ENCODE measurements at regions not wholly inside any gene's neighbourhood (a gene's known extent, or its start where the extent isn't known, plus 50 kb on each side); places are given as distances from the start of the nearest gene placed in this dataset.
"Not testable (repeated sequence)": the region's sequence is repeated elsewhere in the genome, so short reads cannot be mapped to it uniquely, and the experiment has no call there.

DNA sequence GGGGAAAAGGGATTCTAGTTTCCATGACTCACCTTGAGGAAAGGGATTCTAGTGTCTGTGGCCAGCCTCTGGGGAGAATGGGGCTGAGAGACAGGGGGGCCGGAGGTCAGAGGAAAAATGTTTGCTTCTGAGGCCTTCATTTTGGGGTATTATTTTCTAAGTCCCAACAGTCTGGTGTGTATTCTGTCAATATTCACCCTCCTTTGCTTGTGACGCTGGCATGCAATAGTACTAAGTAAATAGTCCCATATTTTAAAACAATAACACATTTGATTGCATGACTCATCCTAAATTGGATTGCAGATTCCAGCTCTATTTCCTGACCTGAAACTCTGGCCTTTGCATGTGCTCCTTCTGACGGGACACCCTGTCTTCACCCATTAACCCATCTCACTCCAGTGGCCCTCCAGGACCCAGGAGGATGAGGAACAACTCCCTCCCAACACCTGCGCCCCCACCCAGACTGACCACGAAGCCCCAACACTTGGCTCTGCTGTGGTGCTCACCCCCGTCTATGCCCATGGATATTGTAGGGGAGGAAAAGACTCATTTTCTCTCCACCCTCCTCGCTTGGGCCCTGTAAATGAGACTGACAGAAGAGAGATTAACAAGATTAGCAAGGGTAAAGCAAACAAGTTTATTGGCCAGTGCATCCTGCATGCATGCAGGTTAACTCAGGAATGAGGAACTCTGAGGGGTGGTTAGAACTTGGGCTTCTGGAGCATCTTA, 495.6 kb upstream of the KLF6 start:
- no peak for DNase-seq (ENCODE audit: low spot score)
- TF ChIP-seq, protein P1, sequence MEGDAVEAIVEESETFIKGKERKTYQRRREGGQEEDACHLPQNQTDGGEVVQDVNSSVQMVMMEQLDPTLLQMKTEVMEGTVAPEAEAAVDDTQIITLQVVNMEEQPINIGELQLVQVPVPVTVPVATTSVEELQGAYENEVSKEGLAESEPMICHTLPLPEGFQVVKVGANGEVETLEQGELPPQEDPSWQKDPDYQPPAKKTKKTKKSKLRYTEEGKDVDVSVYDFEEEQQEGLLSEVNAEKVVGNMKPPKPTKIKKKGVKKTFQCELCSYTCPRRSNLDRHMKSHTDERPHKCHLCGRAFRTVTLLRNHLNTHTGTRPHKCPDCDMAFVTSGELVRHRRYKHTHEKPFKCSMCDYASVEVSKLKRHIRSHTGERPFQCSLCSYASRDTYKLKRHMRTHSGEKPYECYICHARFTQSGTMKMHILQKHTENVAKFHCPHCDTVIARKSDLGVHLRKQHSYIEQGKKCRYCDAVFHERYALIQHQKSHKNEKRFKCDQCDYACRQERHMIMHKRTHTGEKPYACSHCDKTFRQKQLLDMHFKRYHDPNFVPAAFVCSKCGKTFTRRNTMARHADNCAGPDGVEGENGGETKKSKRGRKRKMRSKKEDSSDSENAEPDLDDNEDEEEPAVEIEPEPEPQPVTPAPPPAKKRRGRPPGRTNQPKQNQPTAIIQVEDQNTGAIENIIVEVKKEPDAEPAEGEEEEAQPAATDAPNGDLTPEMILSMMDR (IDR thresholded peaks at IDR 0.05; ENCODE audit: extremely low read depth, missing control alignments), result no peak

DNA sequence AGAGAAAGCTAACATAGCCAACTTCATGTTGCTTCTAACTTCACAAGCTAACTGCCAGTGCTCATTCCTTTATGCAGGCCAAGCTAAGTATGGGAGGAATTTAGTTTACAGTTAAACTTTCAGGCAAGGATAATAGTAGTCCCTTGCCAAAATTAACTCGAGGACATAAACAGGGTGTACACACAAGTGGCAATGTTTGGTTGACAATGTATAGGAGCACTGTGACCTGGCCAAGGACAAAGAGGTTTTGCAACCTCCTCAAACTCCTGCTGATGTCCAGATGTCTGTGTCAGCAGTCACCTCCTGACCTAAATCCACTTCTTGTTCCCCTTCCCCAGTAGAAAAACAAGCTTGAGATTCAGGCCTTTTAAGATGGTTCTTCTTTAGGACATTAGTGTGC, 494.6 kb upstream of the KLF6 start:
- TF ChIP-seq, protein P1 (IDR thresholded peaks at IDR 0.05; ENCODE audit: extremely low read depth, missing control alignments), result no peak
- DNase-seq (ENCODE audit: low spot score), result no peak

DNA sequence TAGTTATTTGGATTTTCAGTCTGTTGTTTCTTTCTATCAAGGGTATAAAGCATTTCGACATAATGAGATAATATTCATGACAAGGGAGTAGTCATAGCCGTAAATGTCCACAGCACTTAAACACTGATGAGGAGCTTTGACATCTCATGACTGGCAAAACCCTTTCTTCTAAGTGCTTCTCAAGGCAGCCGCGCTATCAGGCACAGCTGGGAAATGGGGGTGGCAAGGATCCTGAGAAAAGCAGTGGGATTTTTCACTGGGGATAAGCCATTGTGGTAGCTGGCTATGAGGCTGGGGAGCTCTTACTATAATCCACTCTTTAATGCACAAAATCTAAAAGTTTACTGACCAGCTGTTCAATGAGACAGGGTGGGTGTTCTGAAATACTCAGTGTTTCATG, 493.2 kb upstream of the KLF6 start:
- no peak for DNase-seq (ENCODE audit: low spot score)
- TF ChIP-seq, protein P1 (IDR thresholded peaks at IDR 0.05; ENCODE audit: extremely low read depth, missing control alignments), result no peak

DNA sequence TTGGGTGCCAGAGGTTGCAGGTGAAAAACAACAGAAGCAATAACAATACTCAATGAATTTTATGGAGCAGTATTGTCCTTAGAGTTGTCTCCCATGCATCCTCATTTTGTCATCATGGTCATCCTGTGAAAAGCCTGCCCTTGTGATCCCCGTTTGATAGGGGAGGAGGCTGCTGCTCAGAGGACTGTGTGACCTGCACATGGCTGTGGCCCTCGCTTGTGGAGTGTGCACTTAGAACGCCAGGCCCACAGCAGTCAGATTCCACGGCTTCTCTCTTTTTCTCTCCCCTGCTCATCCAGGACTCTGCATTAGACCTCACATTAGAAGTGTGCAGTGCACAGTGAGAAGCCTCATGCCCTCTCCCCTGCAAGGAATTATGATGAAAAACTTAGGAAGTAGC, 491.1 kb upstream of the KLF6 start:
- TF ChIP-seq, protein P1 (IDR thresholded peaks at IDR 0.05; ENCODE audit: extremely low read depth, missing control alignments), result no peak
- no peak for DNase-seq (ENCODE audit: low spot score)

DNA sequence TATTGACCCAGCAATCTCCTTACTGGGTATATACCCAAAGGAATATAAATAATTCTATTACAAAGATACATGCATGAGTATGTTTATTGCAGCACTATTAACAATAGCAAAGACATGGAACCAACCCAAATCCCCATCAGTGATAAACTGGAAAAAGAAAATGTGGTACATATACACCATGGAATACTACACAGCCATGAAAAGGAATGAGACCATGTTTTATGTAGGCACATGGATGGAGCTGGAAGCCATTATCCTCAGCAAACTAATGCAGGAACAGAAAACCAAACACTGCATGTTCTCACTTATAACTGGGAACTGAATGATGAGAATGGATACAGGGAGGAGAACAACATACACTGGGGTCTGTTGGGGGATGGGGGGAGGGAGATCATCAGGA, 489.7 kb upstream of the KLF6 start:
- DNase-seq (ENCODE audit: low spot score), result not testable (repeated sequence)

DNA sequence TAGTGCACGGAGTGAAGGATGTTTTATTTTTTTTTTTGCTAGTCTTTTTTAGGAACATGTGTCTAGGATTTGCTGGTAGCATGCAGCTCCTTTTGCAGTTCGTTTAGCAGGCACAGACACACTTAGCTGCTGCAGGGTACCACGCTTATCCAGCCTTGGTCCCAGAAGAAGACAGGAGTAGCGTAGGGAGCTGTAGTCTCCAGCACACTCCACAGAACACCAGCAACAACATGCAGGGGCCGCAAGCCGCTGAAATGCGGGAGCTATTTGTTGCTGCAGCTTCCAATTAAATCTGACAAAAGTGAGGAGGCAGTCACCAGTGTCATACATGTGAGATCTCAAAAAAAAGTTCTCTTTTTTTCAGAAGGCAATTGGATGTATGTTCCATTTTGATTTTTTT, 486.2 kb upstream of the KLF6 start:
- no peak for DNase-seq (ENCODE audit: low spot score)

DNA sequence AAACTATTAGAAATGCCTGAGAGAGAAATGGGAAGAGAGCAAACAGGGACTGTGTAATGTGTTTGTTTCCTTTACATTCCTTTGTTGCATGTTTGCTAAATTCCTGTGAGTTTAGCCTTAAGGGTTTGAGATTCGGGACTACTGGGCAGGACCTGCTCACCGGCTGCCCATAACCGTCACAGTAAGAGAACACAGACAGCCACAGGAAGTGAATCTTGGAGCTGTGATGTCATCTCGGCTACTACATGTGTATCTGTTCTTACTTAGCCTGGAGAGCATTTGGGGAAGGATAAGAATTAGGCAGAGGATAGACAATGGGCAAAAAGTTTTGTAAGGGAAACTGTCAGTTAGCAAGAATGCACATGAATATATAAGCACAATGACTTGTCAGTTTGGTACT, 485.1 kb upstream of the KLF6 start:
- no peak for DNase-seq (ENCODE audit: low spot score)

More for the DNA sequence above, 486.2 kb upstream of the KLF6 start:
- TF ChIP-seq, protein P1 (IDR thresholded peaks at IDR 0.05; ENCODE audit: extremely low read depth, missing control alignments), result no peak

DNA sequence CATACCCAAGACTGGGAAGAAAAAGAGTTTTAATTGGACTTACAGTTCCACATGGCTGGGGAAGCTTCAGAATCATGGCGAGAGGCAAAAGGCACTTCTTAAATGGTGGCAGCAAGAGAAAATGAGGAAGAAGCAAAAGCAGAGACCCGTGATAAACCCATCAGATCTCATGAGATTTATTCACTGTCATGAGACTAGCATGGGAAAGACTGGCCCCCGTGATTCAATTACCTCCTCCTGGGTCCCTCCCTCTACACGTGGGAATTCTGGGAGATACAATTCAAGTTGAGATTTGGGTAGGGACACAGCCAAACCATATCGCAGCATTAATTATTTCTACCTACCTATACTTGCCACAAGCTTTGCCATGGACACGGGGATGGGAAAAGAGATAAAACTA, 483.5 kb upstream of the KLF6 start:
- not testable (repeated sequence) for DNase-seq (ENCODE audit: low spot score)

More for the DNA sequence above, 485.1 kb upstream of the KLF6 start:
- TF ChIP-seq, protein P1 (IDR thresholded peaks at IDR 0.05; ENCODE audit: extremely low read depth, missing control alignments), result no peak

Data from GM20000 (cell line).